Astrocyte of the cerebellum (primary cell): ENCODE measurements at regions not wholly inside any gene's neighbourhood (a gene's known extent, or its start where the extent isn't known, plus 50 kb on each side); places are given as distances from the start of the nearest gene placed in this dataset.
A peak's percentile ranks its signal among the peaks of the same experiment; 100 is the strongest.
"Not testable (repeated sequence)": the region's sequence is repeated elsewhere in the genome, so short reads cannot be mapped to it uniquely, and the experiment has no call there.

Experiments
- DNase-seq: peaks from one replicate; pipeline ENCODE4 v3.0.0-alpha.2; 2011; ENCODE audit warnings: low read depth
- H3K4me3 ChIP-seq: 2 replicates; pipeline ENCODE4 v1.5.1; 2011; ENCODE audit warnings: mild to moderate bottlenecking, low read depth, low read length, moderate library complexity
- in situ Hi-C: cut with HindIII; loops from 2 replicates; pipeline ENCODE4 v1.10.0; 2017; ENCODE audit warnings: low sequenced_read_pairs
- TF ChIP-seq, protein P1 (sequence below): IDR thresholded peaks from 2 replicates; pipeline ENCODE4 v1.5.1; 2012; ENCODE audit warnings: low read length, low read depth, moderate library complexity, mild to moderate bottlenecking; ENCODE audit errors: missing control alignments

DNA sequence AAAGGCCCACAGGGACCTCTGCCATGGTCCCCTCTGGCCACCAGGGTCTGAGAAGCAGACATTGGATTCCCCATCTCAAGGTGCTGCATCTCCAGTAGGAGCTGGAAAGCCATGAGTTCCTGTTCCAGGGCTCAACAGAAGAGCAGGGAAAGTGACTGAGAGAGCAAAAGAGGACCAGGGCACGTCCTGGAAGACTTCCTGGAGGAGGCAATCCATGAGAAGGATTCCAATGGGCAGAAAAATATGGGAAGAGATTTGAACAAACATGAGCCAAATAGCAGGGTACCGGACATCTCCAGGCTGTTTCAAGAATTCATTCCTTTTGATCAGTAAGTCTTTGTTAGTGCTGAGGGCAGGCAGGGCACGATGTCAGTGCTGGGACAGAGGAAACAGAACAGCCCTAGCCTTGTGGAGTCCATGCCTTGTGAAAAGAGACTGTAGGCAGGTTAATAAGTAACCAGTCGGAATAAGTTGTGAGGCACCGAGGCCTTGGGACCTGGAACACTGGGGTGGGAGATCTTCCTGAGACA lies 72.8 kb upstream of the TWIST2 start:
- in situ Hi-C loops: no loop called here
- TF ChIP-seq, protein P1, sequence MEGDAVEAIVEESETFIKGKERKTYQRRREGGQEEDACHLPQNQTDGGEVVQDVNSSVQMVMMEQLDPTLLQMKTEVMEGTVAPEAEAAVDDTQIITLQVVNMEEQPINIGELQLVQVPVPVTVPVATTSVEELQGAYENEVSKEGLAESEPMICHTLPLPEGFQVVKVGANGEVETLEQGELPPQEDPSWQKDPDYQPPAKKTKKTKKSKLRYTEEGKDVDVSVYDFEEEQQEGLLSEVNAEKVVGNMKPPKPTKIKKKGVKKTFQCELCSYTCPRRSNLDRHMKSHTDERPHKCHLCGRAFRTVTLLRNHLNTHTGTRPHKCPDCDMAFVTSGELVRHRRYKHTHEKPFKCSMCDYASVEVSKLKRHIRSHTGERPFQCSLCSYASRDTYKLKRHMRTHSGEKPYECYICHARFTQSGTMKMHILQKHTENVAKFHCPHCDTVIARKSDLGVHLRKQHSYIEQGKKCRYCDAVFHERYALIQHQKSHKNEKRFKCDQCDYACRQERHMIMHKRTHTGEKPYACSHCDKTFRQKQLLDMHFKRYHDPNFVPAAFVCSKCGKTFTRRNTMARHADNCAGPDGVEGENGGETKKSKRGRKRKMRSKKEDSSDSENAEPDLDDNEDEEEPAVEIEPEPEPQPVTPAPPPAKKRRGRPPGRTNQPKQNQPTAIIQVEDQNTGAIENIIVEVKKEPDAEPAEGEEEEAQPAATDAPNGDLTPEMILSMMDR: no peak
- no peak overlapping the region for H3K4me3 ChIP-seq
- no peak for DNase-seq

- in situ Hi-C loops: no loop called here
- no peak for DNase-seq
- TF ChIP-seq, protein P1: no peak
- no peak overlapping the region for H3K4me3 ChIP-seq
These were observed 72.3 kb upstream of the TWIST2 start for GRCh38 chr2:238775591-238775990.

DNA sequence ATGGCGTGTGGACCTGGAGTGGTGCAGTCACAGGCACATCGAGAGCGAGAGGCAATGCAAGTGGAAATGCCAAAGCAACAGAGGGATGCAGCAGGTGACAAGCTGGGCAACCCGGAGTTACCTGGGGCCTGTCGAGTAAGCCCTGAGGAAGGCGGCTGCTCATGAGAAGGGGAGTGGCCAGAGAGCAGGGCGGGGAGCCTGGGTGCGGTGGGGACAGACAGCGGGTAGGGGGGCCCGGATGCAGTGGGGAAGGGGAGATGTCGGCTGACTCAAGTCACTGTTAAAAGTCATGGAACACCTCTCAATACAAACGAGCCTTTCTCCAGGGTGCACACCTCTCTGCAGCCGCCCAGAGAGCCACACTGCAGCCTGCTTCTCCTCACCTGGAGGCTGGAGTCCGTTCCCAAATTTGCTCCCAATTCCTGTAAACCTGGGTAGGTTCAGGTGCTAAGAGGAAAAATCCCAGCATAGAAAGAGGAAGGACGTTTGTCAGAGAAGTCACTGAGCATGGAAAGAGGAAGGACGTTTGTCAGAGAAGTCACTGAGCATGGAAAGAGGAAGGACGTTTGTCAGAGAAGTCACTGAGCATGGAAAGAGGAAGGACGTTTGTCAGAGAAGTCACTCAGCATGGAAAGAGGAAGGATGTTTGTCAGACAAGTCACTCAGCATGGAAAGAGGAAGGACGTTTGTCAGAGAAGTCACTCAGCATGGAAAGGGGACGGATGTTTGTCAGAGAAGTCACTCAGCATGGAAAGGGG lies 71.7 kb upstream of the TWIST2 start:
- no peak overlapping the region for H3K4me3 ChIP-seq
- no peak for DNase-seq
- in situ Hi-C loops: no loop called here
- TF ChIP-seq, protein P1: no peak

- H3K4me3 ChIP-seq, DNase-seq, in situ Hi-C loops: not testable (repeated sequence)
These were observed 71.2 kb upstream of the TWIST2 start for GRCh38 chr2:238776761-238777046.

DNA sequence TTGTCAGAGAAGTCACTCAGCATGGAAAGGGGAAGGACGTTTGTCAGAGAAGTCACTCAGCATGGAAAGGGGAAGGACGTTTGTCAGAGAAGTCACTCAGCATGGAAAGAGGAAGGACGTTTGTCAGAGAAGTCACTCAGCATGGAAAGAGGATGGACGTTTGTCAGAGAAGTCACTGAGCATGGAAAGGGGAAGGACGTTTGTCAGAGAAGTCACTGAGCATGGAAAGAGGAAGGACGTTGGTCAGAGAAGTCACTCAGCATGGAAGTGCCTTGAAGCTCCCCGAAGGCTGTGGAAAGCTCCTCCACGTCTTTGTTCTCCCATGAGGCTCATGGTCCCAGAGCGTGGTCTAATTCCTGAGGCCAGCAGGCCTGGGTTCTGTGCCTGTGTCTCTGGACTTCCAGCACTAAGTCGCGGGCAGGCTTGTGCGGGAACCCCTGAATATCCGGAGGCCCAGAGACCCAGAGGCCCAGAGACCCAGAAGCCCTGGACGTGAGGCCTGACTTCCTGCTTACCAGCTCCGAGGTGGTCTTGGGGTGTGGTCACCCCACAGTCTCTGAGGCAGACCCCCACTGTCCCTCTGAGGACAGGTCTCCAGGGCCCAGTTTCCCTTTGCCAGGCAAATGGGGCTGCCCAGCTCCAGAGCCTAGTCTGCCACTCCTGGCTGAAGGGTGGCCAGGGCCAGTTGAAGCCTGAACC lies 70.4 kb upstream of the TWIST2 start:
- TF ChIP-seq, protein P1: no peak
- in situ Hi-C loops: no loop called here
- DNase-seq: no peak
- no peak overlapping the region for H3K4me3 ChIP-seq

- TF ChIP-seq, protein P1: peak; percentile 84
- no peak overlapping the region for H3K4me3 ChIP-seq
- DNase-seq: peak; percentile 49
- in situ Hi-C loops: no loop called here
These were observed 63.0 kb upstream of the TWIST2 start for GRCh38 chr2:238784671-238785527.
